HepG2 (cell line): ENCODE measurements at regions not wholly inside any gene's neighbourhood (a gene's known extent, or its start where the extent isn't known, plus 50 kb on each side); places are given as distances from the start of the nearest gene placed in this dataset.

ENCODE experiments used
- ATAC-seq: fragments of 200-7000 bp; cut with Tn5 transposase; 3 replicates; pipeline ENCODE4 v1.9.1; 2020; ENCODE audit warnings: mild to moderate bottlenecking, moderate library complexity
- BruUV-seq: library from RNA; stranded (reverse); fragments of 400-500 nt; replicated peaks from 2 replicates; lab custom pipeline; 2021; lab: Mats Ljungman, UMichigan
- CTCF ChIA-PET: fragments of 300-600 bp; formaldehyde crosslinking; extraction: SDS; loops from one replicate; lab custom pipeline; 2021; ENCODE audit warnings: low total read pairs, inconsistent platforms, low intra/inter-chr PET ratio; lab: Yijun Ruan, JAX
- POLR2A ChIA-PET: fragments of 350-600 bp; sonication (Branson Sonifier 250); formaldehyde crosslinking; loops from one replicate; lab custom pipeline; 2020; ENCODE audit warnings: antibody characterized with exemption, inconsistent platforms; lab: Yijun Ruan, JAX
- DNase-seq: peaks from one replicate; pipeline ENCODE4 v3.0.0-alpha.2; 2015; ENCODE audit warnings: low spot score
- FAIRE-seq: peaks from 3 replicates; lab custom pipeline; 2011; peaks lifted over from hg19 to GRCh38; lab: Jason Lieb, UNC
- H2AFZ ChIP-seq: one replicate; pipeline ENCODE4 v1.6.1; 2011; ENCODE audit warnings: low read length, inconsistent platforms
- H3K27ac ChIP-seq: fragments of 300-600 bp; 3 replicates; pipeline ENCODE4 v1.8.0; 2011; ENCODE audit warnings: mixed run types, mild to moderate bottlenecking, mixed read lengths, low read length, inconsistent platforms; ENCODE audit not compliant: insufficient read depth; ENCODE audit errors: extremely low read length
- H3K27me3 ChIP-seq, 2 experiments: fragments of 200-600 bp in 1 of 2; 2 replicates in 1 of 2; 3 replicates in 1 of 2; pipeline versions ENCODE4 v1.6.0 to v1.8.0; 2011; ENCODE audit warnings: low read length in 2 of 2, mild to moderate bottlenecking in 2 of 2, moderate library complexity in 2 of 2, inconsistent platforms in 1 of 2; ENCODE audit not compliant: insufficient read depth in 2 of 2, control insufficient read depth in 1 of 2
- H3K36me3 ChIP-seq, 2 experiments: fragments of 200-600 bp in 1 of 2; replicated peaks in 1 of 2; 2 replicates in 1 of 2; 3 replicates in 1 of 2; pipeline versions ENCODE4 v1.5.1 to v1.8.0; 2011; ENCODE audit warnings: low read length in 2 of 2, inconsistent platforms in 1 of 2; ENCODE audit not compliant: insufficient read depth in 2 of 2, control insufficient read depth in 1 of 2
- H3K4me1 ChIP-seq: 2 replicates; pipeline ENCODE4 v1.5.1; 2012; ENCODE audit warnings: low read length, inconsistent platforms; ENCODE audit not compliant: insufficient read depth
- H3K4me2 ChIP-seq: 2 replicates; pipeline ENCODE4 v1.6.0; 2011; ENCODE audit warnings: low read depth, low read length, inconsistent platforms
- H3K4me3 ChIP-seq, 3 experiments: fragments of 200-600 bp in 1 of 3; sonication (generic), shearing (Covaris generic) in 1 of 3; replicated peaks in 1 of 3; 2 replicates each; pipeline ENCODE4 v1.5.1; 2011 to 2016; ENCODE audit warnings: low read length in 3 of 3, inconsistent platforms in 2 of 3, low read depth in 2 of 3, mild to moderate bottlenecking in 2 of 3, control low read depth in 1 of 3, mixed read lengths in 1 of 3; ENCODE audit not compliant: insufficient read depth in 1 of 3
- H3K79me2 ChIP-seq: one replicate; pipeline ENCODE4 v1.6.1; 2011; ENCODE audit warnings: low read length, inconsistent platforms; ENCODE audit not compliant: insufficient read depth
- H3K9ac ChIP-seq: 2 replicates; pipeline ENCODE4 v1.6.0; 2011; ENCODE audit warnings: mild to moderate bottlenecking, low read depth, low read length, inconsistent platforms; ENCODE audit not compliant: insufficient read depth
- H3K9me3 ChIP-seq: 2 replicates; pipeline ENCODE4 v1.5.1; 2012; ENCODE audit warnings: mild to moderate bottlenecking, low read length
- H4K20me1 ChIP-seq: 2 replicates; pipeline ENCODE4 v1.6.0; 2011; ENCODE audit warnings: inconsistent platforms, mild to moderate bottlenecking, low read length, moderate library complexity; ENCODE audit not compliant: insufficient read depth
- CBFB ChIP-seq: sonication (generic); formaldehyde crosslinking; IDR thresholded peaks from 2 replicates; pipeline ENCODE4 v1.4.0; 2020; ENCODE audit warnings: missing genetic modification reagents
- CEBPG ChIP-seq: IDR thresholded peaks from 2 replicates; pipeline ENCODE4 v1.6.1; 2016
- RCOR2 ChIP-seq: IDR thresholded peaks from 2 replicates; pipeline ENCODE4 v1.6.1; 2016; ENCODE audit warnings: missing biosample characterization, missing genetic modification reagents
- SRF ChIP-seq: IDR thresholded peaks from 2 replicates; pipeline ENCODE4 v1.6.1; 2011; ENCODE audit warnings: mild to moderate bottlenecking, low read depth, low read length, moderate library complexity
- TP53 ChIP-seq: sonication (generic); formaldehyde crosslinking; conservative IDR thresholded peaks from 2 replicates; pipeline ENCODE4 v1.4.0; 2020; ENCODE audit warnings: missing genetic modification reagents
- ZNF136 ChIP-seq: sonication (generic); formaldehyde crosslinking; IDR thresholded peaks from 2 replicates; pipeline ENCODE4 v1.8.1; 2022; ENCODE audit warnings: low read depth, mild to moderate bottlenecking, moderate library complexity, missing genetic modification reagents
- ZNF17 ChIP-seq: sonication (generic); formaldehyde crosslinking; IDR thresholded peaks from 2 replicates; pipeline ENCODE4 v1.5.0; 2020; ENCODE audit warnings: mild to moderate bottlenecking, missing genetic modification reagents
- ZNF333 ChIP-seq: sonication (generic); formaldehyde crosslinking; IDR thresholded peaks from 2 replicates; pipeline ENCODE4 v1.4.0; 2020; ENCODE audit warnings: mild to moderate bottlenecking, missing genetic modification reagents, borderline replicate concordance
- ZNF841 ChIP-seq: sonication (generic); formaldehyde crosslinking; IDR thresholded peaks from 2 replicates; pipeline ENCODE4 v1.8.1; 2023; ENCODE audit warnings: missing genetic modification reagents, borderline replicate concordance
- WGBS: methylation state at CpG from one replicate; pipeline ENCODE4 v1.1.6; 2017; ENCODE audit warnings: low lambda C conversion rate; 5-methylcytosine and 5-hydroxymethylcytosine counted together
- in situ Hi-C: cut with HindIII; loops from 2 replicates; pipeline ENCODE4 v1.10.0; 2017; ENCODE audit warnings: low pct_unique_long_range_greater_than_20kb; ENCODE audit not compliant: extremely low pct_ligation_motif_present
- intact Hi-C: fragments of 100-400 bp; cut with micrococcal nuclease; formaldehyde crosslinking; loops from one replicate; pipeline ENCODE4 v1.10.0; 2022; ENCODE audit not compliant: unreplicated experiment
- TF ChIP-seq, protein P1 (sequence below): sonication (generic); formaldehyde crosslinking; IDR thresholded peaks from 2 replicates; pipeline ENCODE4 v1.4.0; 2020; ENCODE audit warnings: missing genetic modification reagents
- TF ChIP-seq, protein P2 (sequence below): sonication (generic); formaldehyde crosslinking; IDR thresholded peaks from 2 replicates; pipeline ENCODE4 v1.5.0; 2020; ENCODE audit warnings: mild to moderate bottlenecking, missing genetic modification reagents, moderate library complexity
- TF ChIP-seq, protein P3 (sequence below): sonication (generic); formaldehyde crosslinking; IDR thresholded peaks from 2 replicates; pipeline ENCODE4 v1.5.1; 2020; ENCODE audit warnings: missing genetic modification reagents, mild to moderate bottlenecking, borderline replicate concordance
- TF ChIP-seq, protein P4 (sequence below): sonication (generic); formaldehyde crosslinking; IDR thresholded peaks from 2 replicates; pipeline ENCODE4 v1.5.0; 2020; ENCODE audit warnings: mild to moderate bottlenecking, missing genetic modification reagents

DNA sequence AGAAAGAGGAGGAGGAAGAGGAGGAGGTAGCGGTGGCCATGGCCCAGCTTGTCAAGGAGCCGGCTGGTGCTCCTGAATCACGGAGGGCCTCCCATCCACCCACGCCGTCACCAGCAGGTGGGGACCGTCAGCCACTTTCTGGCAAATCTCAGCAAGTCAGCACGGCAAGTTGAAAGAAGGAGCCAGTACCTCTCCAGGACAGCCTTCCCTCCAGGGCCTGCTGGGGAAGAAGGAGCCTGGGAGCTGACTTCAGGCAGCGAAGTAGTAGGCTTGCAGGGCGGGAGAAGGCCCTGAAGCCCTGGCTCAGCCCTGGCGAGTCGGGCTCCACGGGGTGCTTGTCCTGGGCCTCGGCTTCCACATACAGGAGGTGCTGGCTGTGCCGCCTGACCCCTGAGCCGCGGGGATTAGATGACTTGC lies 99.2 kb upstream of the TRPM1 start (continued):
- TF ChIP-seq, protein P1, sequence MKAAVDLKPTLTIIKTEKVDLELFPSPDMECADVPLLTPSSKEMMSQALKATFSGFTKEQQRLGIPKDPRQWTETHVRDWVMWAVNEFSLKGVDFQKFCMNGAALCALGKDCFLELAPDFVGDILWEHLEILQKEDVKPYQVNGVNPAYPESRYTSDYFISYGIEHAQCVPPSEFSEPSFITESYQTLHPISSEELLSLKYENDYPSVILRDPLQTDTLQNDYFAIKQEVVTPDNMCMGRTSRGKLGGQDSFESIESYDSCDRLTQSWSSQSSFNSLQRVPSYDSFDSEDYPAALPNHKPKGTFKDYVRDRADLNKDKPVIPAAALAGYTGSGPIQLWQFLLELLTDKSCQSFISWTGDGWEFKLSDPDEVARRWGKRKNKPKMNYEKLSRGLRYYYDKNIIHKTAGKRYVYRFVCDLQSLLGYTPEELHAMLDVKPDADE (CRISPR knock-in tag): no peak
- TF ChIP-seq ZNF17 (CRISPR knock-in tag): no peak
- TF ChIP-seq, protein P2, sequence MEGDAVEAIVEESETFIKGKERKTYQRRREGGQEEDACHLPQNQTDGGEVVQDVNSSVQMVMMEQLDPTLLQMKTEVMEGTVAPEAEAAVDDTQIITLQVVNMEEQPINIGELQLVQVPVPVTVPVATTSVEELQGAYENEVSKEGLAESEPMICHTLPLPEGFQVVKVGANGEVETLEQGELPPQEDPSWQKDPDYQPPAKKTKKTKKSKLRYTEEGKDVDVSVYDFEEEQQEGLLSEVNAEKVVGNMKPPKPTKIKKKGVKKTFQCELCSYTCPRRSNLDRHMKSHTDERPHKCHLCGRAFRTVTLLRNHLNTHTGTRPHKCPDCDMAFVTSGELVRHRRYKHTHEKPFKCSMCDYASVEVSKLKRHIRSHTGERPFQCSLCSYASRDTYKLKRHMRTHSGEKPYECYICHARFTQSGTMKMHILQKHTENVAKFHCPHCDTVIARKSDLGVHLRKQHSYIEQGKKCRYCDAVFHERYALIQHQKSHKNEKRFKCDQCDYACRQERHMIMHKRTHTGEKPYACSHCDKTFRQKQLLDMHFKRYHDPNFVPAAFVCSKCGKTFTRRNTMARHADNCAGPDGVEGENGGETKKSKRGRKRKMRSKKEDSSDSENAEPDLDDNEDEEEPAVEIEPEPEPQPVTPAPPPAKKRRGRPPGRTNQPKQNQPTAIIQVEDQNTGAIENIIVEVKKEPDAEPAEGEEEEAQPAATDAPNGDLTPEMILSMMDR (CRISPR knock-in tag): peak; percentile 93

DNA sequence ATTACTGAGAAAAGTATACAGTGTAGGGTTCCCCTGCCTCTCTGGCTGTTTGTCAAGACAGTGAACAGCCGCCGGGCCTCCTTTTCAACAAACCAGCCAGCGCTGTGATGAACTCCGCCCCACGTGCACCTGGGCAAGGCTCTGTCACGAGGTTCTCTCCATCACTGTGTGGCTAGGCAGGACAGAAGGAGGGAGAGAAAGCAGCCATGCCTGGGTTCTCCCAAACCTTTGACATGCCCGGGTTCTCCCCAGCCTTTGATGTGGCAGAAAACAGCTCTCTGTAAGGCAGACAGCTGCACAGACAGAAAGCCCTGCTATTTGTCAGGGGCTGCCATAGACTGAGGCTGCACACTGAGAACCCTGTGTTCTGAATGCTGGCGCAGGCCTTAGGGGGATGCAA lies 101.4 kb upstream of the TRPM1 start:
- intact Hi-C loops (no loop called here), in situ Hi-C loops (loop anchor here (5.0 kb wide), 1 partner anchor 234 kb away; no protein-coding TSS in a partner anchor)
- no peak overlapping the region for H3K4me3 ChIP-seq
- no peak for DNase-seq
- H2AFZ ChIP-seq: no peak overlapping the region
- H3K4me2 ChIP-seq: no peak overlapping the region
- H3K36me3 ChIP-seq: no peaks in the 10 kb centered on the region
- FAIRE-seq: no peak
- WGBS: 2% methylated on average over 7 of the region's 8 CpGs
- ChIA-PET CTCF (interaction anchor here (3.3 kb wide), 1 partner anchor 286 kb away, joined by 34 read pairs; no protein-coding TSS in a partner anchor), POLR2A (no interaction called here)
- H3K27me3 ChIP-seq: peaks cover 1 to 20% of the 10 kb centered on the region in 2 experiments; a peak in 3 of 5 replicates
- H4K20me1 ChIP-seq: no peaks in the 10 kb centered on the region
- no peak overlapping the region for H3K9ac ChIP-seq
- H3K27ac ChIP-seq: no peak overlapping the region
- H3K4me1 ChIP-seq: peaks cover 20% of the 10 kb centered on the region; the same call in 1 of the 2 replicates
- no peaks in the 10 kb centered on the region for H3K79me2 ChIP-seq
- no TSS peak for BruUV-seq
- no peaks in the 10 kb centered on the region for H3K9me3 ChIP-seq
- ATAC-seq: no peak
- TF ChIP-seq ZNF841 (CRISPR knock-in tag): no peak
- TF ChIP-seq RCOR2: no peak
- no peak for TF ChIP-seq TP53 (CRISPR knock-in tag)
- TF ChIP-seq SRF: no peak
- TF ChIP-seq ZNF136 (CRISPR knock-in tag): no peak
- TF ChIP-seq, protein P3, sequence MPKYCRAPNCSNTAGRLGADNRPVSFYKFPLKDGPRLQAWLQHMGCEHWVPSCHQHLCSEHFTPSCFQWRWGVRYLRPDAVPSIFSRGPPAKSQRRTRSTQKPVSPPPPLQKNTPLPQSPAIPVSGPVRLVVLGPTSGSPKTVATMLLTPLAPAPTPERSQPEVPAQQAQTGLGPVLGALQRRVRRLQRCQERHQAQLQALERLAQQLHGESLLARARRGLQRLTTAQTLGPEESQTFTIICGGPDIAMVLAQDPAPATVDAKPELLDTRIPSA (CRISPR knock-in tag): no peak
- TF ChIP-seq, protein P4, sequence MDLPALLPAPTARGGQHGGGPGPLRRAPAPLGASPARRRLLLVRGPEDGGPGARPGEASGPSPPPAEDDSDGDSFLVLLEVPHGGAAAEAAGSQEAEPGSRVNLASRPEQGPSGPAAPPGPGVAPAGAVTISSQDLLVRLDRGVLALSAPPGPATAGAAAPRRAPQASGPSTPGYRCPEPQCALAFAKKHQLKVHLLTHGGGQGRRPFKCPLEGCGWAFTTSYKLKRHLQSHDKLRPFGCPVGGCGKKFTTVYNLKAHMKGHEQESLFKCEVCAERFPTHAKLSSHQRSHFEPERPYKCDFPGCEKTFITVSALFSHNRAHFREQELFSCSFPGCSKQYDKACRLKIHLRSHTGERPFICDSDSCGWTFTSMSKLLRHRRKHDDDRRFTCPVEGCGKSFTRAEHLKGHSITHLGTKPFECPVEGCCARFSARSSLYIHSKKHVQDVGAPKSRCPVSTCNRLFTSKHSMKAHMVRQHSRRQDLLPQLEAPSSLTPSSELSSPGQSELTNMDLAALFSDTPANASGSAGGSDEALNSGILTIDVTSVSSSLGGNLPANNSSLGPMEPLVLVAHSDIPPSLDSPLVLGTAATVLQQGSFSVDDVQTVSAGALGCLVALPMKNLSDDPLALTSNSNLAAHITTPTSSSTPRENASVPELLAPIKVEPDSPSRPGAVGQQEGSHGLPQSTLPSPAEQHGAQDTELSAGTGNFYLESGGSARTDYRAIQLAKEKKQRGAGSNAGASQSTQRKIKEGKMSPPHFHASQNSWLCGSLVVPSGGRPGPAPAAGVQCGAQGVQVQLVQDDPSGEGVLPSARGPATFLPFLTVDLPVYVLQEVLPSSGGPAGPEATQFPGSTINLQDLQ: no peak
- no peak for TF ChIP-seq CEBPG (CRISPR knock-in tag)
- TF ChIP-seq CBFB (CRISPR knock-in tag): no peak
- no peak for TF ChIP-seq ZNF333 (CRISPR knock-in tag)
